Vagina (tissue), 2 donors: ENCODE measurements at regions not wholly inside any gene's neighbourhood (a gene's known extent, or its start where the extent isn't known, plus 50 kb on each side); places are given as distances from the start of the nearest gene placed in this dataset.

Source experiments
- POLR2AphosphoS5 ChIP-seq, 2 donors: sonication (generic); formaldehyde crosslinking; IDR thresholded peaks; one replicate each; pipeline ENCODE4 v1.9.0; 2017; ENCODE audit warnings: antibody characterized with exemption in 2 of 2, mild to moderate bottlenecking in 2 of 2, low read depth in 1 of 2; ENCODE audit not compliant: insufficient read depth in 1 of 2
- TF ChIP-seq, protein P1 (sequence below), 3 experiments: fragments of 450-650 bp in 2 of 3; fragments of 200-600 bp in 1 of 3; sonication (generic) in 1 of 3; IDR thresholded peaks; one replicate each; pipeline ENCODE4 v1.5.1; 2017 to 2019; ENCODE audit warnings: antibody characterized with exemption in 3 of 3, mild to moderate bottlenecking in 2 of 3, moderate library complexity in 2 of 3

DNA sequence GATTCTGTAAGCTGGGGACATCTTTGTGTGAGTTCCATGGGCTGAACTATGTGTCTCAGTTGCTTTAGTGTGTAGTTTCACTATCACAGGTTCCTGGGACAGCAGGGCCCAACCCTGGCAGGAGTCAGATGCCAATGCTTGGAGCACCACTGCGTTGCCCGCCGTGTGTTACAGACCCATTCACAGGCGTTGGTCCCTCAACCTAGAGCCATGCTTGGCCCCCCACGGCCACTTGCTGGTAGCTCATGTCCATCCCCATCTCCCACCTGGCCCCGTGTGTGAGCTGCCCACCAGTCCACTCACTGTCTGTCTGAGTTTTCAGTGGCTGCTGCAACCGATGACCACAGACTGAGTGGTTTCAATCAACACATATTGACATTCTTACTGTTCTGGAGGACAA, 546.9 kb downstream of the TCERG1L start:
- TF ChIP-seq, protein P1, sequence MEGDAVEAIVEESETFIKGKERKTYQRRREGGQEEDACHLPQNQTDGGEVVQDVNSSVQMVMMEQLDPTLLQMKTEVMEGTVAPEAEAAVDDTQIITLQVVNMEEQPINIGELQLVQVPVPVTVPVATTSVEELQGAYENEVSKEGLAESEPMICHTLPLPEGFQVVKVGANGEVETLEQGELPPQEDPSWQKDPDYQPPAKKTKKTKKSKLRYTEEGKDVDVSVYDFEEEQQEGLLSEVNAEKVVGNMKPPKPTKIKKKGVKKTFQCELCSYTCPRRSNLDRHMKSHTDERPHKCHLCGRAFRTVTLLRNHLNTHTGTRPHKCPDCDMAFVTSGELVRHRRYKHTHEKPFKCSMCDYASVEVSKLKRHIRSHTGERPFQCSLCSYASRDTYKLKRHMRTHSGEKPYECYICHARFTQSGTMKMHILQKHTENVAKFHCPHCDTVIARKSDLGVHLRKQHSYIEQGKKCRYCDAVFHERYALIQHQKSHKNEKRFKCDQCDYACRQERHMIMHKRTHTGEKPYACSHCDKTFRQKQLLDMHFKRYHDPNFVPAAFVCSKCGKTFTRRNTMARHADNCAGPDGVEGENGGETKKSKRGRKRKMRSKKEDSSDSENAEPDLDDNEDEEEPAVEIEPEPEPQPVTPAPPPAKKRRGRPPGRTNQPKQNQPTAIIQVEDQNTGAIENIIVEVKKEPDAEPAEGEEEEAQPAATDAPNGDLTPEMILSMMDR (IDR thresholded peaks at IDR 0.05) = no peak
- no peak for TF ChIP-seq POLR2AphosphoS5 (IDR thresholded peaks at IDR 0.05; ENCODE audit: insufficient read depth in 1 of 2, low read depth in 1 of 2)
